HEK293 (cell line): ENCODE measurements at regions not wholly inside any gene's neighbourhood (a gene's known extent, or its start where the extent isn't known, plus 50 kb on each side); places are given as distances from the start of the nearest gene placed in this dataset.

Experiments used
- CTCF ChIA-PET: fragments of 350-600 bp; formaldehyde crosslinking; extraction: SDS; loops from one replicate; lab custom pipeline; 2021; ENCODE audit warnings: antibody characterized with exemption; lab: Yijun Ruan, JAX
- POLR2A ChIA-PET: fragments of 300-600 bp; formaldehyde crosslinking; extraction: SDS; loops from one replicate; lab custom pipeline; 2020; ENCODE audit warnings: antibody characterized with exemption, inconsistent platforms; lab: Yijun Ruan, JAX
- H3K27ac ChIP-seq: fragments of 200-500 bp; sonication (Bioruptor generic); 2 replicates; pipeline ENCODE4 v1.5.1; 2014; ENCODE audit warnings: low read depth, low read length, control low read depth, inconsistent platforms; ENCODE audit errors: extremely low read depth
- H3K36me3 ChIP-seq, 2 experiments: fragments of 200-500 bp in 1 of 2; sonication (Bioruptor generic) in 1 of 2; 1 replicate in 1 of 2; 2 replicates in 1 of 2; pipeline ENCODE4 v1.5.1; 2014 to 2017; ENCODE audit warnings: inconsistent platforms in 2 of 2, low read length in 2 of 2; ENCODE audit not compliant: control insufficient read depth in 2 of 2, insufficient read depth in 1 of 2
- H3K4me1 ChIP-seq: fragments of 200-500 bp; sonication (Bioruptor generic); 2 replicates; pipeline ENCODE4 v1.5.1; 2014; ENCODE audit warnings: mild to moderate bottlenecking, low read length, inconsistent platforms; ENCODE audit not compliant: control insufficient read depth, insufficient read depth
- H3K4me3 ChIP-seq: 2 replicates; pipeline ENCODE4 v1.5.1; 2011; ENCODE audit warnings: low read depth, mild to moderate bottlenecking, control low read depth, low read length, moderate library complexity
- H3K9me3 ChIP-seq: fragments of 200-500 bp; sonication (Bioruptor generic); 2 replicates; pipeline ENCODE4 v1.5.1; 2014; ENCODE audit warnings: low read depth, low read length, inconsistent platforms; ENCODE audit not compliant: control insufficient read depth, insufficient read depth
- BCL11A ChIP-seq: fragments of 450-650 bp; formaldehyde crosslinking; IDR thresholded peaks from 2 replicates; pipeline ENCODE4 v1.5.1; 2016; ENCODE audit warnings: low read depth, missing biosample characterization, missing genetic modification characterization
- GLIS2 ChIP-seq: fragments of 450-650 bp; formaldehyde crosslinking; IDR thresholded peaks from 2 replicates; pipeline ENCODE4 v1.5.1; 2016; ENCODE audit warnings: missing biosample characterization, missing genetic modification characterization
- MEIS1 ChIP-seq: sonication (generic); formaldehyde crosslinking; IDR thresholded peaks from 2 replicates; pipeline ENCODE4 v1.8.1; 2022; ENCODE audit warnings: missing genetic modification reagents, mild to moderate bottlenecking, borderline replicate concordance
- MZF1 ChIP-seq: fragments of 450-650 bp; formaldehyde crosslinking; IDR thresholded peaks from 2 replicates; pipeline ENCODE4 v1.5.1; 2017; ENCODE audit warnings: missing biosample characterization, missing genetic modification characterization, borderline replicate concordance
- PRDM10 ChIP-seq: fragments of 450-650 bp; formaldehyde crosslinking; IDR thresholded peaks from 2 replicates; pipeline ENCODE4 v1.5.1; 2016; ENCODE audit warnings: missing biosample characterization, missing genetic modification characterization
- PRDM4 ChIP-seq: fragments of 450-650 bp; formaldehyde crosslinking; IDR thresholded peaks from 2 replicates; pipeline ENCODE4 v1.5.1; 2017; ENCODE audit warnings: missing biosample characterization, missing genetic modification characterization
- SETDB1 ChIP-seq: IDR thresholded peaks from one replicate; pipeline ENCODE4 v1.6.1; 2017; ENCODE audit warnings: mild to moderate bottlenecking, low read length, moderate library complexity, mixed read lengths; ENCODE audit not compliant: insufficient read length
- ZBTB1 ChIP-seq: fragments of 450-650 bp; formaldehyde crosslinking; IDR thresholded peaks from 2 replicates; pipeline ENCODE4 v1.5.1; 2016; ENCODE audit warnings: missing biosample characterization, missing genetic modification characterization
- ZIC2 ChIP-seq: fragments of 450-650 bp; formaldehyde crosslinking; IDR thresholded peaks from 2 replicates; pipeline ENCODE4 v1.5.1; 2016; ENCODE audit warnings: missing biosample characterization, missing genetic modification characterization
- ZNF112 ChIP-seq: fragments of 450-650 bp; formaldehyde crosslinking; IDR thresholded peaks from 2 replicates; pipeline ENCODE4 v1.5.0; 2017; ENCODE audit warnings: missing biosample characterization, missing genetic modification characterization
- ZNF175 ChIP-seq: fragments of 450-650 bp; formaldehyde crosslinking; IDR thresholded peaks from 2 replicates; pipeline ENCODE4 v1.5.1; 2016; ENCODE audit warnings: missing biosample characterization, missing genetic modification characterization
- ZNF280D ChIP-seq: fragments of 450-650 bp; formaldehyde crosslinking; IDR thresholded peaks from 2 replicates; pipeline ENCODE4 v1.5.1; 2016; ENCODE audit warnings: missing biosample characterization, missing genetic modification characterization
- ZNF341 ChIP-seq: fragments of 450-650 bp; formaldehyde crosslinking; IDR thresholded peaks from 2 replicates; pipeline ENCODE4; 2016; ENCODE audit warnings: low read depth, missing biosample characterization, missing genetic modification characterization
- ZNF354C ChIP-seq: fragments of 450-650 bp; formaldehyde crosslinking; IDR thresholded peaks from 2 replicates; pipeline ENCODE4 v1.5.1; 2016; ENCODE audit warnings: missing biosample characterization, missing genetic modification characterization, low read depth, borderline replicate concordance
- ZNF37A ChIP-seq: fragments of 450-650 bp; IDR thresholded peaks from 2 replicates; pipeline ENCODE4 v1.5.1; 2018; ENCODE audit warnings: missing biosample characterization, missing genetic modification characterization
- ZNF404 ChIP-seq: fragments of 450-650 bp; formaldehyde crosslinking; IDR thresholded peaks from 2 replicates; pipeline ENCODE4 v1.5.1; 2017; ENCODE audit warnings: missing biosample characterization, missing genetic modification characterization
- ZNF544 ChIP-seq: fragments of 450-650 bp; formaldehyde crosslinking; IDR thresholded peaks from 2 replicates; pipeline ENCODE4 v1.5.0; 2017; ENCODE audit warnings: missing biosample characterization, missing genetic modification characterization
- ZNF549 ChIP-seq: fragments of 450-650 bp; IDR thresholded peaks from 2 replicates; pipeline ENCODE4 v1.5.1; 2018; ENCODE audit warnings: missing biosample characterization, missing genetic modification characterization, mild to moderate bottlenecking, inconsistent platforms, moderate library complexity
- ZNF558 ChIP-seq: fragments of 450-650 bp; formaldehyde crosslinking; IDR thresholded peaks from 2 replicates; pipeline ENCODE4 v1.5.1; 2016; ENCODE audit warnings: missing biosample characterization, missing genetic modification characterization
- ZNF610 ChIP-seq: fragments of 450-650 bp; formaldehyde crosslinking; IDR thresholded peaks from 2 replicates; pipeline ENCODE4 v1.5.1; 2016; ENCODE audit warnings: missing biosample characterization, missing genetic modification characterization, borderline replicate concordance
- ZNF645 ChIP-seq: fragments of 450-650 bp; formaldehyde crosslinking; IDR thresholded peaks from 2 replicates; pipeline ENCODE4; 2016; ENCODE audit warnings: missing biosample characterization, missing genetic modification characterization
- ZNF654 ChIP-seq: fragments of 450-650 bp; formaldehyde crosslinking; IDR thresholded peaks from 2 replicates; pipeline ENCODE4 v1.5.1; 2016; ENCODE audit warnings: low read depth, missing biosample characterization, missing genetic modification characterization
- ZNF660 ChIP-seq: fragments of 450-650 bp; IDR thresholded peaks from 2 replicates; pipeline ENCODE4 v1.5.1; 2018; ENCODE audit warnings: missing biosample characterization, mild to moderate bottlenecking, missing genetic modification characterization
- ZNF777 ChIP-seq: fragments of 450-650 bp; formaldehyde crosslinking; IDR thresholded peaks from 2 replicates; pipeline ENCODE4 v1.5.1; 2017; ENCODE audit warnings: missing biosample characterization, missing genetic modification characterization, borderline replicate concordance
- ZSCAN30 ChIP-seq: fragments of 450-650 bp; IDR thresholded peaks from 2 replicates; pipeline ENCODE4 v1.5.1; 2018; ENCODE audit warnings: missing biosample characterization, mild to moderate bottlenecking, missing genetic modification characterization, moderate library complexity
- ZXDB ChIP-seq: fragments of 450-650 bp; formaldehyde crosslinking; IDR thresholded peaks from 2 replicates; pipeline ENCODE4 v1.5.1; 2016; ENCODE audit warnings: missing biosample characterization, missing genetic modification characterization

- Histone ChIP-seq H3K36me3 (no peaks in the 10 kb centered on the region), H3K27ac (no peak overlapping the region), H3K4me3 (no peak overlapping the region), H3K4me1 (no peaks in the 10 kb centered on the region), H3K9me3 (no peaks in the 10 kb centered on the region)
- POLR2A ChIA-PET, result no interaction called here
- CTCF ChIA-PET, result interaction anchor here (0.8 kb wide), 1 partner anchor 14 kb away, joined by 3 read pairs; no protein-coding TSS in a partner anchor
- TF ChIP-seq BCL11A (tag by site-specific recombination) (no peak), ZNF654 (no peak), ZNF777 (no peak), ZNF549 (tag by site-specific recombination) (no peak), ZXDB (tag by site-specific recombination) (no peak), ZNF341 (tag by site-specific recombination) (no peak), ZNF280D (tag by site-specific recombination) (no peak), MEIS1 (CRISPR knock-in tag) (no peak), ZNF645 (tag by site-specific recombination) (no peak), ZIC2 (tag by site-specific recombination) (no peak)
Observed at GRCh38 chr9:99590840-99591239, 230.8 kb upstream of the NR4A3 start.

- no peaks in the 10 kb centered on the region for H3K9me3 ChIP-seq
- POLR2A ChIA-PET, result no interaction called here
- no peak overlapping the region for H3K4me3 ChIP-seq
- H3K4me1 ChIP-seq, result no peaks in the 10 kb centered on the region
- H3K27ac ChIP-seq, result no peak overlapping the region
- CTCF ChIA-PET, result no interaction called here
- H3K36me3 ChIP-seq, result no peaks in the 10 kb centered on the region
- TF ChIP-seq PRDM10 (tag by site-specific recombination) (no peak), ZSCAN30 (no peak), ZNF37A (tag by site-specific recombination) (no peak), GLIS2 (no peak), ZNF610 (no peak), ZNF558 (no peak), ZNF660 (no peak), ZBTB1 (tag by site-specific recombination) (no peak), ZNF544 (no peak), SETDB1 (no peak), MZF1 (tag by site-specific recombination) (no peak), ZNF112 (tag by site-specific recombination) (no peak), PRDM4 (tag by site-specific recombination) (no peak), ZNF404 (no peak), ZNF645 (tag by site-specific recombination) (no peak), ZNF175 (no peak), ZNF354C (tag by site-specific recombination) (no peak)
Observed at GRCh38 chr9:99591770-99592169, 229.9 kb upstream of the NR4A3 start.
